ENCODE measurements at regions not wholly inside any gene's neighbourhood (a gene's known extent, or its start where the extent isn't known, plus 50 kb on each side); places are given as distances from the start of the nearest gene placed in this dataset.

DNA sequence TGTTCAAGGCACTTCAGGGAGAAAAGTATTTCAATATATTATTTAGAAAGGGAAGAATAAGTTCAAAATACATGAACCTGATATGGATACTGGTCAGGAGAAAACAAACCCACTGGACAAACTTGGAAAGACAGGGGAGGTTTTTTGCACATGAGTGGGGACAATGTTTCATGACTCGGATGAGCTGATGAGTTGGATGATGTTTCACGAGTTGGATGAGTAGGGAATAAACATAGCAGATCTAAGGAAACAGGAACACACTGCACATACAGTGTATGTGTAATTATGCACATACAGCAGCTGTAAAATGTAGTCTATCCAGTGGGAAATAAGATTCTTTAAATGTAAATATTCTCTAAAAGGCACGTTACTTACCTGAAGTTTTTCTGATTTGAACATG is 682.9 kb upstream of the ADAMTS5 start:
- TF ChIP-seq, protein P1, sequence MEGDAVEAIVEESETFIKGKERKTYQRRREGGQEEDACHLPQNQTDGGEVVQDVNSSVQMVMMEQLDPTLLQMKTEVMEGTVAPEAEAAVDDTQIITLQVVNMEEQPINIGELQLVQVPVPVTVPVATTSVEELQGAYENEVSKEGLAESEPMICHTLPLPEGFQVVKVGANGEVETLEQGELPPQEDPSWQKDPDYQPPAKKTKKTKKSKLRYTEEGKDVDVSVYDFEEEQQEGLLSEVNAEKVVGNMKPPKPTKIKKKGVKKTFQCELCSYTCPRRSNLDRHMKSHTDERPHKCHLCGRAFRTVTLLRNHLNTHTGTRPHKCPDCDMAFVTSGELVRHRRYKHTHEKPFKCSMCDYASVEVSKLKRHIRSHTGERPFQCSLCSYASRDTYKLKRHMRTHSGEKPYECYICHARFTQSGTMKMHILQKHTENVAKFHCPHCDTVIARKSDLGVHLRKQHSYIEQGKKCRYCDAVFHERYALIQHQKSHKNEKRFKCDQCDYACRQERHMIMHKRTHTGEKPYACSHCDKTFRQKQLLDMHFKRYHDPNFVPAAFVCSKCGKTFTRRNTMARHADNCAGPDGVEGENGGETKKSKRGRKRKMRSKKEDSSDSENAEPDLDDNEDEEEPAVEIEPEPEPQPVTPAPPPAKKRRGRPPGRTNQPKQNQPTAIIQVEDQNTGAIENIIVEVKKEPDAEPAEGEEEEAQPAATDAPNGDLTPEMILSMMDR (conservative IDR thresholded peaks at IDR 0.05; ENCODE audit: low read length) = no peak
- no peak for TF ChIP-seq EZH2phosphoT487 (IDR thresholded peaks at IDR 0.05; ENCODE audit: borderline replicate concordance)

All from Loucy (cell line).